Stimulated activated effector memory CD8-positive, alpha-beta T cell treated with anti-CD3 and anti-CD28 coated beads, Interleukin-12 subunit alpha, Interleukin-12 subunit beta, amount 100 ng/mL, for 72 hours (primary cell): ENCODE measurements at regions not wholly inside any gene's neighbourhood (a gene's known extent, or its start where the extent isn't known, plus 50 kb on each side); places are given as distances from the start of the nearest gene placed in this dataset.

Experiments
- ATAC-seq: fragments of 150-1000 bp; cut with Tn5 transposase; 2 replicates; pipeline ENCODE4 v1.10.0; 2021
- DNase-seq, 2 donors: peaks; one replicate each; pipeline ENCODE4 v3.0.0; 2021 to 2022; ENCODE audit warnings: low spot score in 2 of 2
- H3K27ac Mint-ChIP-seq: one replicate; pipeline ENCODE4 v1.8.0; 2022; ENCODE audit warnings: mild to moderate bottlenecking, mixed read lengths
- H3K36me3 Mint-ChIP-seq: one replicate; pipeline ENCODE4 v1.8.0; 2022; ENCODE audit warnings: mild to moderate bottlenecking, mixed read lengths
- H3K4me1 Mint-ChIP-seq: one replicate; pipeline ENCODE4 v1.8.0; 2022; ENCODE audit warnings: mixed read lengths
- H3K4me3 Mint-ChIP-seq: one replicate; pipeline ENCODE4 v1.8.0; 2022; ENCODE audit warnings: mild to moderate bottlenecking, mixed read lengths
- H3K9me3 Mint-ChIP-seq: one replicate; pipeline ENCODE4 v1.8.0; 2022; ENCODE audit warnings: mixed read lengths

DNA sequence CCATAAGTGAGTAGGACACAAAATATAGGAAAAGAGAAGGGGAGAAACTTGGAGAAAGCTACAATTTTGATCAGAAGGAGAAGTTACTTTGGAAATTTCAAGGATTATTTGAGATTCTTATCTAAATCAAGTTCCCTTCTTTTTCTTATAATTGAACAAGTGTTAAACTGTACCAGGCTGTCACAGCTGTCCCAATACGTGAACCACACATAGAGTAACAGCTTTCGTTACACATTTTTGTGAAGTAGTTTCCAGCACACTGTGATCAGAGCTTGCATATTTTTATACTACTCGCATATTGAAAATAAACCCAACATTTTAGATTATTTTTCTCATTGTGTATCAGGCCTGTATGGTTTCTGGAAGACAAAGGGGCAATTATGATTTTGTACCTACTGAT is 412.8 kb upstream of the PSMD7 start:
- ATAC-seq: no peak
- Mint-ChIP-seq H3K4me1 (no peaks in the 10 kb centered on the region), H3K9me3 (no peaks in the 10 kb centered on the region)

DNA sequence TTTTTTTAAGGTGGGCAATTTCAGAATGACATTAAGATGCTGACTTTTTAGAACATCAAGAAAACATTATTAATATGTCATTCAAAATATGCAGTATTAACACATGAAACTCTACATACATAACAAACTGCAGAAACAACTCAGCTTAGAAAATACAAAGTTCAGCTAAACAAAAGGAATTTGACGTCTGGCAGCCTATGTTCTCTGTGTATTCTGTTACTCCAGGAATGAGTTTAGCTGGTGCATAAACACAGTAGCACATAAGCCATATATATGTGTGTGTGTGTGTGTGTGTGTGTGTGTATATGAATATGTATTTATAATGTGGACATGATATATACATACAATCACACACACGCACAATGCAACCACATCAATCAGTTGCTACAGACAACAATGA is 413.5 kb upstream of the PSMD7 start:
- H3K27ac Mint-ChIP-seq: no peak overlapping the region
- ATAC-seq: no peak
- no peaks in the 10 kb centered on the region for H3K4me1 Mint-ChIP-seq
- H3K9me3 Mint-ChIP-seq: no peaks in the 10 kb centered on the region
- no peak overlapping the region for H3K4me3 Mint-ChIP-seq
- no peak for DNase-seq
- H3K36me3 Mint-ChIP-seq: no peaks in the 10 kb centered on the region

More for the DNA sequence above, 412.8 kb upstream of the PSMD7 start:
- Mint-ChIP-seq H3K36me3 (no peaks in the 10 kb centered on the region), H3K4me3 (no peak overlapping the region), H3K27ac (no peak overlapping the region)
- no peak for DNase-seq

DNA sequence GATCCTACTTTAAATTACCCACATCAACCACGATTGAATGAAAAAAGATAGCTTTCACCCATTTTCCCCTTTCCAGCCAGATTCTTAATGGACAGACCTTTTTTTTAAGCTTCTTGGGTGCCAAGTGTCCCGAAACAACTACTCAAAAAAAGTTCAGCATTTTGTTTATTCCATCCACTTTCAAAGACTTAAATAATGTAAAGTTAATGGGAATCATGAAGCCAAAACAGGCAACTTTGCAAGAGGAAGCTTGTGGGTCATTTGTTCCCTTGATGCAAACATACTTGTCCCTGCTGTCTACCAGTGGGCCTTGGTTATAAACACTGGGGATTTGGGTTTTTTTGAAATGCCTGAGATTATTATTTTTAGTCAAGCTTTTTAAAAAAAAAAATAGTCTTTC is 414.0 kb upstream of the PSMD7 start:
- Mint-ChIP-seq H3K9me3 (no peaks in the 10 kb centered on the region), H3K27ac (no peak overlapping the region), H3K4me3 (no peak overlapping the region), H3K36me3 (no peaks in the 10 kb centered on the region), H3K4me1 (no peaks in the 10 kb centered on the region)
- ATAC-seq: no peak
- no peak for DNase-seq

DNA sequence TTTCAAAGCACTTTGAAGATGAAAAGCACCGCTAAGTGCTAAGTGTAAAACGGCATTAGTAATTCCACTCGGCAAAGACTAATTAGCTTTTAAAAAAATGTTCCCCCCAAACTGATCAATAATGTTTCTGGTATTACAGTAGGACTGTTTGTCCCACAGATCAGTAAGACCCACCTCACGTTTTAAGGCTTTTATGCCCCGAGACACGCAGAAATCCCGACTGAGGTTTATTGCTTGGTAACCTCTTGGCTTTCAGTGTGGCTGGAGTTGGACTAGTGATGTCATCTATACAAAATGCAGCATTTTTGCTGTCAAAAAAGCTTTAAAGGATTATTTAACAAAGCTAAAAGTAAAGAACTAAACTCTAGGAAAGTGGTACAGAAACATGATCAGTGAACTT is 414.6 kb upstream of the PSMD7 start:
- H3K4me1 Mint-ChIP-seq: no peaks in the 10 kb centered on the region
- H3K4me3 Mint-ChIP-seq: no peak overlapping the region
- H3K36me3 Mint-ChIP-seq: no peaks in the 10 kb centered on the region
- ATAC-seq: no peak
- no peak for DNase-seq
- H3K9me3 Mint-ChIP-seq: no peaks in the 10 kb centered on the region
- H3K27ac Mint-ChIP-seq: no peak overlapping the region

DNA sequence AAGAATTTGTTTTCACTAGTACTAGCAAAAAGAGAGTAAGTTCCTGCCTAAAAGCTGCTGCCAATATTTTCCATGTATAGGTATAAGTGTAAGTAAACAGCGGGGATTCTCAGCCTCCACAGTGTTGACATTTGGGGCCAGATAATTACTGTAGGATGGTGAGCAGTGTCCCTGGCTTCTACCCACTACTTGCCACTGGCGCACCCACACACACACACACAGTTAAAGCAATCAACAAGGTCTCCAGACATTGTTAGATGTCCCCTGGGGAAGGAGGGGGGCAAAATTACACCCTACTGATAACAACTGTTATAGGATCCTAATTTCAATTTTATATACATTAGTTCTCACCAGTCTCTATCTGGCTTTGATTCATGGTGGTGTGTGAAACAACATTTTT is 417.0 kb upstream of the PSMD7 start:
- Mint-ChIP-seq H3K36me3 (no peaks in the 10 kb centered on the region), H3K4me3 (no peak overlapping the region), H3K4me1 (no peaks in the 10 kb centered on the region), H3K27ac (no peak overlapping the region), H3K9me3 (no peaks in the 10 kb centered on the region)
- DNase-seq (no peak), ATAC-seq (no peak)

DNA sequence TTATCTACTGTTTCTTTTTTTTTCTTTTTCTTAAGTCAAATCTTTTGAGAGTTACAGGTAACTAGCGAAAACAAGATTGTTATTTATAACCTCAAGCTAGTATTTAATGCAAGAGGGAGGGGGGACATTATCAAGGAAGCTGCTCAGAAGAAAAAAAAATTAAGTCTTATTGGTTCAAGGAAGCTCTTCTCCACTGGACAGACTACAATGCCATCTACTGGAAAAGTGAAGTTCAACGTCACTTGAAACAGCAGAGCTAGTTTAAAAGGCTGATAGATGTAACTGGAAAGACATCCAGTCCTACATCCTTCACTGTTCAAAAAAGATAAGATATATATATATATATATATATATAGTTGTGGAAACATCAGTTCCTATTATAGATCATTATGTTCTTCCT is 418.0 kb upstream of the PSMD7 start:
- Mint-ChIP-seq H3K9me3 (no peaks in the 10 kb centered on the region), H3K36me3 (no peaks in the 10 kb centered on the region), H3K27ac (no peak overlapping the region), H3K4me1 (no peaks in the 10 kb centered on the region), H3K4me3 (no peak overlapping the region)
- DNase-seq (no peak), ATAC-seq (no peak)

DNA sequence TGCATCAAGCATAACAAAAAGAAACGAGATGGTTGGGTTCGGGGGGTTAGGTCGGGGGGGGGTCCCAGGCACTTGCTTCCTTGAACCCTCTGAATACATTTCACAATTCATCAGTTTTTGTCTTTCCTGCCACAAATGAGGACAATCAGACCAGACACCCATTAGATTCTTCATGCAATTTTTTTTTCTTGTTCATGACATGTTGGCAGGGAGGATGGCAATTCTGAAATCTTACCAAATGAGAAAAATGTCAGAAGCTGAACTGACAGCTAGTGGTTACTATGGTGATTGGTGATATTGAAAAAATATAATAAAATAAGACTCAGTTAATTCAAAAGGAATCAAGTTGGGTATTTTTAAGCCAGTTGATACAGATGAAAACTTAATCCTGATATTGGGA is 419.5 kb upstream of the PSMD7 start:
- no peak for ATAC-seq
- Mint-ChIP-seq H3K9me3 (no peaks in the 10 kb centered on the region), H3K36me3 (no peaks in the 10 kb centered on the region), H3K4me3 (no peak overlapping the region), H3K27ac (no peak overlapping the region), H3K4me1 (no peaks in the 10 kb centered on the region)
- DNase-seq: no peak

DNA sequence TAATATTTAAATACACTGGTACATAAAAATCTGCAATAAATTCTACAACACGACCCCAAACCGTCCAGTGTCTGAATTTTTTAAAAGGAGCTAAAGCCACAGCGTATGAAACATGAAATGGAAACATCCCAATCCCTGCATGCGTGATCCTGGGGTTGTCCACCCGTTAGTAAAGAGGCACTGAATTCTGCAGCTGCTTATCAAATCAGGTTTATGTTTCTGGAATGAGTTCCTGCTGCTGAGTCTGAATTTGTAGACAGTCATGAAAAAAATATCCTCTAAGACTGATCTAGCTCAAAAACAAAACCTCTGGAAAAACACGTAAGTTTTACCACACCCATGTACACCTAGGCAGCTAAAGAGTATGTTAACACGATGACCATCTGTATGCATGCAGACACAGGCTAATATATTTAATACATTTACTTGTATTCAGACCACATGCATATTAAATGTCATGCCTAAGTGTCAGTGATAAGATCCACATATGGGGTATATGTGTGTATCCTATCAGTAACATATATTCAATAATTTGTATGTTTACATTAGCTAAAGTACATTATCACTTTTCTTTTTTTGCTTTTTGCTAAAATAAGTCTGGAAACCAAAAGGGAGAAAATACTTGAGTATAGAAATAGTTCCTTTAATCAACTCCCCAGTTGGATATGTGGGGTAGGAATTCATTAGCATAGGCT is 420.5 kb upstream of the PSMD7 start:
- Mint-ChIP-seq H3K4me3 (no peak overlapping the region), H3K36me3 (no peaks in the 10 kb centered on the region), H3K27ac (no peak overlapping the region), H3K4me1 (no peaks in the 10 kb centered on the region), H3K9me3 (no peaks in the 10 kb centered on the region)
- ATAC-seq (no peak), DNase-seq (no peak)

DNA sequence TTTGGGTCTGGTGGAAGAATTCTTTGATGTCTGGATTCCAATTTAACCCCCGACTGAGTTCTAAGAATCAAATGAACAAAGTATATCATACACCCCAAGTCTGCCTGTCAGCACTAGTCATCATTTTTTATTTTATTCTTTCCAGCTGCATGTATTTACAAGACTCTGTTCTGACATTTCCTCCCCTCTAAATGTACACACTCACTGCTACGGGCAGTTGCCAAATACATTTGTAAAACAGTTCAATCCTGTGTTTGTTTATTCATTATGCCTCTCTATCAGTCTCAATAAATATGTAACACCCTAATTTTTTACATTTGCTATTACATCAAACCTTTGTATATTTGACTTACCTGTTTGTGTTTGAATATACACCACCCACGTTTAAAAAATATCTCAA is 422.3 kb upstream of the PSMD7 start:
- H3K4me1 Mint-ChIP-seq: no peaks in the 10 kb centered on the region
- no peak overlapping the region for H3K4me3 Mint-ChIP-seq
- no peaks in the 10 kb centered on the region for H3K36me3 Mint-ChIP-seq
- no peak overlapping the region for H3K27ac Mint-ChIP-seq
- ATAC-seq (no peak), DNase-seq (no peak)
- H3K9me3 Mint-ChIP-seq: no peaks in the 10 kb centered on the region

DNA sequence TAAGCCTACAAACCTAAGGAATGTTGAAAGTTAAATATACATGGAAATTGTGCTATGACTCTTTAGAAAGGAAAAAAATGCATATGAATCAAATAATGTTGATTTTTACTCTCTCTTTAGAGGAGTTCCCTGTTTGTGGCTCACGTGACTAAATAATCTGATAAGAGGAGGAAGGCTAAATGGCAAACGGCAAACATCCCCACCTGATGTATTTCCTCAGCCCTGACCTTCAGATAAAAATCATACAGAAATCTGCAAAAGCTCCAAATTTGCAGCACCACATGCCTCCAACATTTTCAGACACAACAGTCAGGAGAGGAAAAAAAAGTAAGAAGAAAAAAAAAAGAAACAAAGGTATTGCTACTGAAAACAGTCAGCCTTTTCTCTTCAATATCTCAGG is 423.0 kb upstream of the PSMD7 start:
- ATAC-seq (no peak), DNase-seq (no peak)
- Mint-ChIP-seq H3K36me3 (no peaks in the 10 kb centered on the region), H3K9me3 (no peaks in the 10 kb centered on the region), H3K4me3 (no peak overlapping the region), H3K4me1 (no peaks in the 10 kb centered on the region), H3K27ac (no peak overlapping the region)

DNA sequence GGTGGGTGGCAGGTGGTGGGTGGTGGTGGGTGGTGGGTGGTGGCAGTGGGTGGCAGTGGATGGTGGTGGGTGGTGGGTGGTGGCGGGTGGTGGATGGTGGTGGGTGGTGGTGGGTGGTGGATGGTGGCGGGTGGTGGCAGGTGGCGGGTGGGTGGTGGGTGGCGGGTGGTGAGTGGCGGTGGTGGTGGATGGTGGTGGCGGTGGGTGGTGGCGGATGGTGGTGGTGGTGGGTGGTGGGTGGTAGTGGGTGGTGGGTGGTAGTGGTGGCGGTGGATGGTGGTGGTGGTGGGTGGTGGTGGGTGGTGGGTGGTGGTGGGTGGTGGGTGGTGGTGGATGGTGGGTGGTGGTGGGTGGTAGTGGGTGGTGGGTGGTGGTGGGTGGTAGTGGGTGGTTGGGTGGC is 423.8 kb upstream of the PSMD7 start:
- Mint-ChIP-seq H3K27ac (no peak overlapping the region), H3K4me3 (no peak overlapping the region), H3K9me3 (no peaks in the 10 kb centered on the region)

DNA sequence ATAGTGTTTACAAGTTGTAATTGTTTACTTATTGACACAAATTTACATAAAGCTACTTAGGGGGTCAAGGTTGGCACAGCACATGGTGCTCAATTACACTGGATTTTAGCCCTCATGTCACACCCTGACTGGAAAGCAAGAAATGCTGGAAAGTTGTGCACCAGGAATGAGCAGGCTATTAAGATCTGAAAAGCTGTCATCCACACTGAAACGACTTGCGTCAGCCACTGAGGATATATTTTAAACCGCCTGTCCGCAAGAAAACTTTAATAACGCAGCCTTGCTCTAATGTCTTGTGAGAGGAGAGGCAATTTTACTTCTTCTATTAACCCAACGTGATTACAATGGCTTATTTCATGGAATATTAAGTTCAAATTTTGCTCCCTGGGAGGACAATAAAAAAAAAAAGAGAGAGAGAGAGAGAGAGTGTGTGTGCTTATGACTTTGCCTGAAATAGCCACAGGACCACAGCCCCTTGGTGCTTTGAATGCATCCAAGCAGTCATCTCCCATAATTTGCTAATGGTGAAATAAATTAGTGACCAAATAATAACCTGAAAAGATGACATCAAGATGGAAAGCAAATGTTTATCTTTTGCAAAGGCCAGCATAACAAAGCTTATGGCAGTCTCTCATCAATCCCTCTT is 425.4 kb upstream of the PSMD7 start:
- Mint-ChIP-seq H3K9me3 (no peaks in the 10 kb centered on the region), H3K36me3 (no peaks in the 10 kb centered on the region), H3K4me1 (no peaks in the 10 kb centered on the region), H3K27ac (no peak overlapping the region), H3K4me3 (no peak overlapping the region)
- ATAC-seq: no peak
- no peak for DNase-seq

More for the DNA sequence above, 423.8 kb upstream of the PSMD7 start:
- Mint-ChIP-seq H3K4me1 (no peaks in the 10 kb centered on the region), H3K36me3 (no peaks in the 10 kb centered on the region)
- ATAC-seq: no peak
- DNase-seq: no peak

DNA sequence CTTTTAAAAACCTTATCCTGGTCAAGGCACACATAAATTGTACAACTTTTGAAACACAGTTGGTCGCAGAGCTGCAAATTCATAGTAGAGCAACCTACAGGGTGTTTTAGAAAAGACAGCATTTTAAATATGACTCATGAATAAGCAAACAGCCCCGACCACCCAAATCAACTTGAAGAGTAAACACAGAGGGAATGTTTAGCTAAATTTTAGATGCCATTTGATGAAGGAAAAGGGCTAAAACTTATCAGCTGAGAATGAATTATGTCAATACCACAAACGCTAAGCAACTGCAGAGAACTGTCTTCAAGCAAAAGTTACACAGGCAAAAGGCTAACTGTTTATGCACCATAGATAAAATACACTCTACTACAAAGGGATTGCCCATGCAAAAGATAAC is 427.5 kb upstream of the PSMD7 start:
- H3K36me3 Mint-ChIP-seq: no peaks in the 10 kb centered on the region
- no peak for DNase-seq
- no peak overlapping the region for H3K27ac Mint-ChIP-seq
- no peaks in the 10 kb centered on the region for H3K4me1 Mint-ChIP-seq
- H3K4me3 Mint-ChIP-seq: no peak overlapping the region
- no peaks in the 10 kb centered on the region for H3K9me3 Mint-ChIP-seq
- no peak for ATAC-seq

DNA sequence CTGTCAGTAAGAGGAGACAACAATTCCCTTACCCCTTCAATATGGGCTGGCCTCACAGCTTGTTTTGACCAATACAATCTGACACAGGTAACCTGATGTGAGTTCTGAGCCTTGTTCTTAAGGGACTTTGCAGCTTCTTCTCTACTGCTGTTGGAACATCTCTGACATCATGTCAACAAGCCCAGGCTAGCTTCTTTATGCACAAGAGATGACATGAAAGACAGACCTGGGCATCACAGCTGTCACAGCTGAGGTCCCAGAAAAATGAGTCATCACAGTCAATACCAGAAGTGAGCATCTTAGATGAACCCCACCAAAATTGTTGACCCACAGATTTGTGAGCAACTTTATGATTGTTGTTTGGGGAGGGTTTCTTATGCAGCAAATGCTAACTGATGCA is 431.7 kb upstream of the PSMD7 start:
- no peak for ATAC-seq
- no peak for DNase-seq
- no peak overlapping the region for H3K27ac Mint-ChIP-seq
- no peak overlapping the region for H3K4me3 Mint-ChIP-seq
- H3K4me1 Mint-ChIP-seq: no peaks in the 10 kb centered on the region
- H3K9me3 Mint-ChIP-seq: no peaks in the 10 kb centered on the region
- H3K36me3 Mint-ChIP-seq: no peaks in the 10 kb centered on the region

DNA sequence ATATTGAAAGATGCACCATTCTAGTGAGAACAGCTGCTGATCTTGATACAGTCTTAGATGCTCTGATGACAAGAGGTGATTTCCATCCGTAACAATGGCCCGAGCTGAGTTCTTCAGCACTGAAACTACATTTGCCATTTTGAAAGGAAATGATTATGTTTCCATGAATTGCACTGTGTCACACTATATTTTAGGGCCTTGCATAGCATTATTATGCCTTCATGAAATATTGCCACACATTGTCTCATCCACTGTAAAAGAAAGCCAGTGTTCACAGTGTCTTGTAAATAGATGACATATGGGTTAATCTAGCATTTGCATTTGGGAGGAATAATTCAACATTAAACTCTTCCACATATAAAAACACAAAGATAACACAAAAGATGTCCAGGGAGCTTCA is 438.3 kb upstream of the PSMD7 start:
- no peak for ATAC-seq
- DNase-seq: no peak
- H3K27ac Mint-ChIP-seq: no peak overlapping the region
- no peaks in the 10 kb centered on the region for H3K9me3 Mint-ChIP-seq
- H3K36me3 Mint-ChIP-seq: no peaks in the 10 kb centered on the region
- no peak overlapping the region for H3K4me3 Mint-ChIP-seq
- no peaks in the 10 kb centered on the region for H3K4me1 Mint-ChIP-seq

DNA sequence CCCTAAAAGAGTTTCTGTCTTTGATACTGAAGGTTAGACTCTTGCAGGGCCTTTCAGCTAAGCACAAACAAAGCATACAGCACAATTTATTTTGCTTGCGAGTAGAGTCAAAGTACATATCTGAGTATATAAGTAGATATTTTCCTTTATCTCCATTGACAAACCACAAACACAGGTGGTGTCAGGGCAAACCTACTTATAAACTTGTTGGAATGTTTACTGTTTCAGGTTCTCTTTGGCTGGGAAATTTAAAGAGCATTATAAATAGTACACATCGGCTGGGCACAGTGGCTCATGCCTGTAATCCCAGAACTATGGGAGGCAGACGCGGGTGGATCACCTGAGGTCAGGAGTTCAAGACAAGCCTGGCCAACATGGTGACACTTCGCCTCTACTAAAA is 442.6 kb upstream of the PSMD7 start:
- Mint-ChIP-seq H3K36me3 (no peaks in the 10 kb centered on the region), H3K4me3 (no peak overlapping the region), H3K9me3 (peaks cover 2% of the 10 kb centered on the region), H3K27ac (no peak overlapping the region), H3K4me1 (no peaks in the 10 kb centered on the region)
- ATAC-seq (no peak), DNase-seq (no peak)

DNA sequence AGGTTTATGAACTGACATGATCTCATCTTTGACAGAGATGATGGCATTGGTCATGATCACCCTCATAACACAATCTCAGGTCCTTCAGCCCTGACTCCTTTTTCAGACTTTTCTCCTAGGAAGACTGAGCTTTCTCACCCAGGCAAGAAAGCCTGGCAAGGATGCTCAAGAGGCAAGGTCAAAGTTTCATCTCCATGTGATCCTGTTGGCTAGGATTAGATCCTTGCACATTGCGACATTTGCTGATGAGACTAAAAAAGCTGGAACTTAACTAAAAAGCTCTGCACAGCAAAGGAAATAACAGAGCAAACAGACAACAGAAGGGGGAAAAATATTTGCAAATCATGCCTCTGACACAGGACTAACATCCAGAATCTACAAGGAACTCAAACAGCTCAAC is 444.1 kb upstream of the PSMD7 start:
- no peaks in the 10 kb centered on the region for H3K4me1 Mint-ChIP-seq
- H3K4me3 Mint-ChIP-seq: no peak overlapping the region
- no peak overlapping the region for H3K27ac Mint-ChIP-seq
- ATAC-seq: no peak
- H3K36me3 Mint-ChIP-seq: no peaks in the 10 kb centered on the region
- H3K9me3 Mint-ChIP-seq: peaks cover 2% of the 10 kb centered on the region
- DNase-seq: no peak
